HCT116 (cell line): ENCODE measurements at regions not wholly inside any gene's neighbourhood (a gene's known extent, or its start where the extent isn't known, plus 50 kb on each side); places are given as distances from the start of the nearest gene placed in this dataset.

Experiments
- ATAC-seq: fragments of 200-7000 bp; cut with Tn5 transposase; 2 replicates; pipeline ENCODE4 v1.9.1; 2020; ENCODE audit warnings: mild to moderate bottlenecking, moderate library complexity
- BruUV-seq: library from RNA; stranded (reverse); fragments of 400-500 nt; replicated peaks from 2 replicates; lab custom pipeline; 2021; lab: Mats Ljungman, UMichigan
- CTCF ChIA-PET: fragments of 300-600 bp; sonication (Branson Sonifier 250); formaldehyde crosslinking; loops from one replicate; lab custom pipeline; 2021; ENCODE audit warnings: antibody characterized with exemption; lab: Charles Lee
- POLR2A ChIA-PET: fragments of 300-600, 350-600 bp; sonication (Branson Sonifier 250); formaldehyde crosslinking; loops from one replicate; lab custom pipeline; 2021; ENCODE audit warnings: antibody characterized with exemption; lab: Charles Lee
- RAD21 ChIA-PET, 2 experiments: fragments of 300-600 bp; sonication (Branson Sonifier 250); formaldehyde crosslinking; loops; one replicate each; lab custom pipeline; 2023; ENCODE audit warnings: low total read pairs in 2 of 2; ENCODE audit not compliant: uncharacterized antibody in 2 of 2, unreplicated experiment in 2 of 2, low non-redundant PET in 1 of 2; lab: Charles Lee
- DNase-seq: peaks from one replicate; pipeline ENCODE4 v3.0.0-alpha.2; 2010; ENCODE audit warnings: low read depth, low spot score
- H2AFZ ChIP-seq: fragments of 200-600 bp; shearing (Covaris generic), sonication (generic); 2 replicates; pipeline ENCODE4 v1.6.1; 2017; ENCODE audit warnings: low read depth, mixed run types, mixed read lengths, antibody characterized with exemption, low read length; ENCODE audit not compliant: poor library complexity, severe bottlenecking
- H3K27ac ChIP-seq: 2 replicates; pipeline ENCODE4 v1.5.1; 2012; ENCODE audit warnings: low read depth, low read length
- H3K27me3 ChIP-seq: fragments of 200-600 bp; sonication (generic); 2 replicates; pipeline ENCODE4 v1.6.1; 2016; ENCODE audit warnings: mixed run types, low read length, mixed read lengths; ENCODE audit not compliant: insufficient read depth
- H3K36me3 ChIP-seq, 2 experiments: fragments of 200-500 bp in 1 of 2; fragments of 200-600 bp in 1 of 2; sonication (Bioruptor generic) in 1 of 2; sonication (generic) in 1 of 2; 2 replicates each; pipeline versions ENCODE4 v1.5.1 to v1.6.1; 2014 to 2016; ENCODE audit warnings: low read length in 2 of 2, inconsistent platforms in 1 of 2, mixed read lengths in 1 of 2, mixed run types in 1 of 2; ENCODE audit not compliant: insufficient read depth in 2 of 2, control insufficient read depth in 1 of 2
- H3K4me1 ChIP-seq, 2 experiments: fragments of 200-600 bp in 1 of 2; sonication (generic) in 1 of 2; 2 replicates each; pipeline versions ENCODE4 v1.5.1 to v1.6.1; 2012 to 2017; ENCODE audit warnings: low read length in 2 of 2, inconsistent platforms in 1 of 2, mild to moderate bottlenecking in 1 of 2, mixed read lengths in 1 of 2, mixed run types in 1 of 2, moderate library complexity in 1 of 2; ENCODE audit not compliant: insufficient read depth in 2 of 2, control insufficient read depth in 1 of 2
- H3K4me2 ChIP-seq: fragments of 200-600 bp; sonication (generic); 2 replicates; pipeline ENCODE4 v1.6.1; 2017; ENCODE audit warnings: mixed run types, low read length, mixed read lengths
- H3K4me3 ChIP-seq, 2 experiments: fragments of 200-600 bp in 1 of 2; sonication (generic) in 1 of 2; replicated peaks in 1 of 2; 2 replicates each; pipeline ENCODE4 v1.5.1; 2011 to 2016; ENCODE audit warnings: low read length in 2 of 2, control low read depth in 1 of 2, low read depth in 1 of 2, mild to moderate bottlenecking in 1 of 2, mixed read lengths in 1 of 2, mixed run types in 1 of 2
- H3K79me2 ChIP-seq: fragments of 200-600 bp; sonication (generic); 2 replicates; pipeline ENCODE4 v1.6.1; 2017; ENCODE audit warnings: mild to moderate bottlenecking, mixed run types, low read length, moderate library complexity, mixed read lengths; ENCODE audit not compliant: insufficient read depth
- H3K9ac ChIP-seq: fragments of 200-600 bp; sonication (generic); 2 replicates; pipeline ENCODE4 v1.6.1; 2016; ENCODE audit warnings: low read length, mixed read lengths
- H3K9me2 ChIP-seq: fragments of 200-600 bp; sonication (generic), shearing (Covaris generic); 2 replicates; pipeline ENCODE4 v1.6.1; 2017; ENCODE audit warnings: mixed run types, mild to moderate bottlenecking, moderate library complexity; ENCODE audit not compliant: insufficient read depth
- H3K9me3 ChIP-seq, 2 experiments: fragments of 200-500 bp in 1 of 2; fragments of 200-600 bp in 1 of 2; sonication (Bioruptor generic) in 1 of 2; sonication (generic) in 1 of 2; 2 replicates each; pipeline ENCODE4 v1.6.1; 2014 to 2017; ENCODE audit warnings: low read length in 2 of 2, mixed read lengths in 2 of 2, inconsistent platforms in 1 of 2, low read depth in 1 of 2, mild to moderate bottlenecking in 1 of 2, mixed run types in 1 of 2, moderate library complexity in 1 of 2; ENCODE audit not compliant: control insufficient read depth in 1 of 2, insufficient read depth in 1 of 2
- H4K20me1 ChIP-seq: fragments of 200-600 bp; sonication (generic), shearing (Covaris generic); 2 replicates; pipeline ENCODE4 v1.6.1; 2017; ENCODE audit warnings: mixed run types, mild to moderate bottlenecking, moderate library complexity; ENCODE audit not compliant: insufficient read depth
- POLR2AphosphoS5 ChIP-seq: IDR thresholded peaks from 2 replicates; pipeline ENCODE4 v1.6.1; 2011; ENCODE audit warnings: mild to moderate bottlenecking, low read depth, low read length, moderate library complexity
- SIN3A ChIP-seq: IDR thresholded peaks from 2 replicates; pipeline ENCODE4 v1.6.1; 2012; ENCODE audit warnings: low read depth
- SRF ChIP-seq: IDR thresholded peaks from 2 replicates; pipeline ENCODE4 v1.6.1; 2012; ENCODE audit warnings: low read depth
- ZNF274 ChIP-seq: fragments of 200-500 bp; sonication (Bioruptor generic); IDR thresholded peaks from 2 replicates; pipeline ENCODE4 v1.6.1; 2014; ENCODE audit warnings: mild to moderate bottlenecking, low read depth, low read length, inconsistent platforms
- intact Hi-C: fragments of 100-400 bp; cut with micrococcal nuclease; formaldehyde crosslinking; loops from 2 replicates; pipeline ENCODE4 v1.10.0; 2022
- TF ChIP-seq, protein P1 (sequence below): IDR thresholded peaks from 2 replicates; pipeline ENCODE4 v1.6.1; 2011; ENCODE audit warnings: mild to moderate bottlenecking, low read length, moderate library complexity; ENCODE audit not compliant: insufficient replicate concordance; ENCODE audit errors: extremely low read depth

DNA sequence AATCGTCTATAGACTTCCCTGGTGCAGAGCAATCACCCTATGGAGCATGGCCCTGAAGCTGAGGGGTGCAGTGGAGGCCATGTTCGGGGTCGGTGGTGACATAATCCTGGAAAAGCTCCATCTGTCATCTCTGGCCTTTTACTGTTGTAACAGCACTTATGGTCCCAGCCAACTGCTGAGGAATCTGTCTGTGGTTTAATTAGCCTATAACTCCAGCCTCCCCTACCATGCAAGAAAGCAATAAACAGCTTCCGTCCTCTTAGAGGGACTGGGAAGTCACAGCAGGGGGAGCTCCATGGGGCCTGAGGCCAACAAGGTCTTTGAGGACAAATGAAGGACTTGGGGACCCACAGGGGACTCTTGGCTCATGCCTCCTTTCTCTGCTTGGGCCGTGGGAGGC, 159.1 kb upstream of the NECTIN1 start (continued):
- TF ChIP-seq, protein P1, sequence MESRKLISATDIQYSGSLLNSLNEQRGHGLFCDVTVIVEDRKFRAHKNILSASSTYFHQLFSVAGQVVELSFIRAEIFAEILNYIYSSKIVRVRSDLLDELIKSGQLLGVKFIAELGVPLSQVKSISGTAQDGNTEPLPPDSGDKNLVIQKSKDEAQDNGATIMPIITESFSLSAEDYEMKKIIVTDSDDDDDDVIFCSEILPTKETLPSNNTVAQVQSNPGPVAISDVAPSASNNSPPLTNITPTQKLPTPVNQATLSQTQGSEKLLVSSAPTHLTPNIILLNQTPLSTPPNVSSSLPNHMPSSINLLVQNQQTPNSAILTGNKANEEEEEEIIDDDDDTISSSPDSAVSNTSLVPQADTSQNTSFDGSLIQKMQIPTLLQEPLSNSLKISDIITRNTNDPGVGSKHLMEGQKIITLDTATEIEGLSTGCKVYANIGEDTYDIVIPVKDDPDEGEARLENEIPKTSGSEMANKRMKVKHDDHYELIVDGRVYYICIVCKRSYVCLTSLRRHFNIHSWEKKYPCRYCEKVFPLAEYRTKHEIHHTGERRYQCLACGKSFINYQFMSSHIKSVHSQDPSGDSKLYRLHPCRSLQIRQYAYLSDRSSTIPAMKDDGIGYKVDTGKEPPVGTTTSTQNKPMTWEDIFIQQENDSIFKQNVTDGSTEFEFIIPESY = no peak
- TF ChIP-seq SIN3A (no peak), ZNF274 (no peak)

DNA sequence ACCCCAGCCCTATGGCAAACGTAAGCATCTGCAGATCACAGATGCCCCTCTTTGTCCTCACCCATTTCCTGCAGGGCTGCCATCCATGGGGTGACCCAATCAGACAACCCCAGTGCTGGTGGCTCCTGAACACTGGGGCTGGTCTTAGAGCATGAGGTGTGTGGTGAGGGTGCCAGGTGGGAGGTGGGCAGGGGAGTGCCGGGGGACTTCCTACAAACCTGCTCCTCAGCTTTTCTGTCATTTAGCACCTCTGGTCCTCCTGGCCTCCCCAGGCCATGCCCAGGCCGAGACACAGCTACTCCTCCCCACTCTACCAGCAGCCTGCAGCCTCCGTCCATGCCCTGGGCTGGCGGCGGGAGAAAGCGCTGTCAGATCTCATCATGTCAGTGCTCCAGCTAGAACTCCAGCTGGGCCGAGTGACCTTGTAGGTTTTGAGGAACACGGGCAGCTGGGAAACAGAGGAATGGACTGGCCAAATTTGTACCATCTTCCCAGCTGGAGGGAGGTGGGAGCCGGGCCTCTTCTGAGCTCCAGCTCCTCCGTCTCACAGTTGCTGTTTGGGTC, 157.7 kb upstream of the NECTIN1 start:
- ChIA-PET CTCF (no interaction called here), RAD21 (no interaction called here), POLR2A (no interaction called here)
- Histone ChIP-seq H3K4me3 (no peak overlapping the region), H3K79me2 (no peaks in the 10 kb centered on the region), H3K9me3 (no peaks in the 10 kb centered on the region), H4K20me1 (no peaks in the 10 kb centered on the region), H3K4me2 (no peak overlapping the region), H2AFZ (no peak overlapping the region), H3K4me1 (no peaks in the 10 kb centered on the region), H3K9ac (no peak overlapping the region), H3K27me3 (peaks cover 57% of the 10 kb centered on the region), H3K36me3 (no peaks in the 10 kb centered on the region), H3K9me2 (no peaks in the 10 kb centered on the region), H3K27ac (no peak overlapping the region)
- no peak for DNase-seq
- no peak for TF ChIP-seq POLR2AphosphoS5
- TF ChIP-seq SIN3A = no peak
- TF ChIP-seq SRF = no peak
- intact Hi-C loops = no loop called here
- ATAC-seq = no peak
- no TSS peak for BruUV-seq
